ENCODE measurements at regions not wholly inside any gene's neighbourhood (a gene's known extent, or its start where the extent isn't known, plus 50 kb on each side); places are given as distances from the start of the nearest gene placed in this dataset.

GRCh38 chr2:17306219-17306618, 212.0 kb downstream of the RAD51AP2 start:
- no peak for DNase-seq (ENCODE audit: low read depth, low spot score)

DNA sequence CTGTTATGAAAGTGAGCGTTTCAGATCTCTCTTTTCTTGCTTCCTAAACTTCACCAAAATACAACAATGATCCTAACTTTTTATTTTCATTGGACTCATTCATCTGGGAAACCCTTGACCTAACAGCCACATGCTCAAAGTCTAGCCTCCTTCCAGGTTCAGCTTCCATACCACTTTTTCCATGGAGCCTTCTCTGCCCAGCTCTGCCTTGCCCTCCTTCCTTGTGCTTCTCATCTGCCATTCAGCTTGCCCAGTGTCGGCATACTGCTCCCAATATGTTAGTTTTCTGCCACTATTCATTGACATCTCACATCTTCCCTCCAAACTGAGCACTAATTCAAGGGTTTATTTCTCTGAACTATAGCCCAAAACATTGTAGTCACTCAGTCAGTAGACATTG, 214.7 kb downstream of the RAD51AP2 start:
- DNase-seq (ENCODE audit: low read depth, low spot score): no peak

- no peak for DNase-seq (ENCODE audit: low read depth, low spot score)
These were observed 215.2 kb downstream of the RAD51AP2 start for GRCh38 chr2:17303054-17303453.

- no peak for DNase-seq (ENCODE audit: low read depth, low spot score)
These were observed 216.0 kb downstream of the RAD51AP2 start for GRCh38 chr2:17302281-17302680.

DNA sequence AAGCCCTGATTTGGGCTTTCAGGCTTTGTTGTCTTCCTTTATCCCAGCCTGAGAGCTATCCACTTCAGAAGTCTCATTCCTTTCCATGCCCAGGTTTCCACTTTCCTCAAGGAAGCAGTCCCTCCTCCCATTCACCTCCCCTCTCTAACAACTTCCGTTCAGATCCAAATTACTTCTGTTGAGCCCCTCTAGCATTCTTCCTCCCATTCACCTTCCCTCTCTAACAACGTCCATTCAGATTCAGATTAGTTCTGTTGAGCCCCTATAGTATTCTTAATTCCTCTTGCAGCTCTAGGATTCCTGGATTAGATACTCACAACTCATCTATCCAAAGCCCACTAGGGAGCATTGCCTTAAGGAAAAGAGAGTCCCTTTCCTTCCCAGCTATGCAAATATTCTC, 216.8 kb downstream of the RAD51AP2 start:
- DNase-seq (ENCODE audit: low read depth, low spot score): no peak

DNA sequence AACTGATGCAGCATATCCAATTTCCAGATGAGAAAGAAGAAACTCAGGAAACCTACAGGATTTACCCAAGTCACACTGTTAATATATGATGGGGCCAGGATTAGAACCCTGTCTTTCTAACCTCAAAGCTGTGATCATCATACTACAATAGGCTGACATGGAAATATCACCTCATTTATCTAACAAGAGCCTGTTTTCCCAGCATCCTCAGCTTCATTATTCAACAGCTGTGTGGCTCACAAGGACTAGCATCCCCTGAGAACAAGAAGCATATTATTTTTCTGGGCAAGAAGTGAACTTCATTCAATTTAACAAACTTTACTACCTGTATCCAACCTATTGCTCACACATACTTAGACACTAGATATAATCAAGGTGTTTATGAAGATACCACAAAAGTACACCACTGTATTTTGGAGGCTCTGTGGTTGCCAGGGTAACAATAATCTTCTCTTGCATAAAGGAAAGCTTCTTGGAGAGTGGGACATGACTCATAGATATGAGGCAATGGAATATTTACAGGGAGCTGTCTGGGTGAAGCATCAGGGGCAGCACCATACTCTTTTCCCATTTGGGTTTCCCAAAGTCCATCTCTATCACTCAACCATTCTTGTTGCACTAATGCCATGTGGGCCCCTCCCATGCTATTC, 218.2 kb downstream of the RAD51AP2 start:
- no peak for DNase-seq (ENCODE audit: low read depth, low spot score)

DNA sequence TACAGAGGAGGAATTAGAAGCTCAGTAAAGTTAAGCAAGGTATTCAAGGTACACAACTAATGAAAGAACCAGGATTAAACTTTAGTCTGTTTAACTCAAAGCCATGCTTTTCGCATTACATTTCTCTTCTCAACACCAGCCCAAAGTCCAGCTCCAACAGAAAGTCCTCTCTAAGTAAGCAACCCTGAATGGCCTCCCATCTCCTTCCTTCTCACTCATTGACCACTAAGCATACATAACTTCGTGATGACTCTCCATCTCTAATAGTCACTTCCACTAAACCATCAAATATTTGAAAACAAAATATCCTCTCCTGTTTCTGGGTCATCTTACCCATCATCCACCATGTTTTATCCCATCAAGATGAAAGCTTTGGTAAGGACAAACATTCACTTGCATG, 219.8 kb downstream of the RAD51AP2 start:
- no peak for DNase-seq (ENCODE audit: low read depth, low spot score)

- DNase-seq (ENCODE audit: low read depth, low spot score): no peak
These were observed 221.6 kb downstream of the RAD51AP2 start for GRCh38 chr2:17296686-17297085.

- no peak for DNase-seq (ENCODE audit: low read depth, low spot score)
These were observed 228.6 kb downstream of the RAD51AP2 start for GRCh38 chr2:17289669-17290068.

GRCh38 chr2:17287183-17287582, 231.1 kb downstream of the RAD51AP2 start:
- no peak for DNase-seq (ENCODE audit: low read depth, low spot score)

DNA sequence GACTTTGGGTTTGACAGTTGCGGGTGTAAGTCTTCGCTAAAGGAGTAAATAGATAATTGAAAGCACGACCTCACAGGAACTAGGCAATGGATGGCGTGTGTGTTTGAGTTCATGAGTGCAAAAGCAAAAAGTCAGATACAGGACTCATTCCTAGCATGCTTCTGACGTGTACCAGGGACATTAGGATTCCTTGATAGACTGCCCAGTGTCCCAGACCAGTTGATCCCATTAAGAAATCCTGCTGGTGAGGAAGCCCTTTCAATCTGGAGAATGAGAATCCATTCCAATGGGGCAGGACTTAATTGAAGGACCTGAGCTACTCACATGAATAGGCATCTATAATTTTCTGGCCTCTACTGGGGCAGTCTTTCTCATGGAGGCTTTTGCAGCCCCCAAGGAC, 235.4 kb downstream of the RAD51AP2 start:
- DNase-seq (ENCODE audit: low read depth, low spot score): no peak

DNA sequence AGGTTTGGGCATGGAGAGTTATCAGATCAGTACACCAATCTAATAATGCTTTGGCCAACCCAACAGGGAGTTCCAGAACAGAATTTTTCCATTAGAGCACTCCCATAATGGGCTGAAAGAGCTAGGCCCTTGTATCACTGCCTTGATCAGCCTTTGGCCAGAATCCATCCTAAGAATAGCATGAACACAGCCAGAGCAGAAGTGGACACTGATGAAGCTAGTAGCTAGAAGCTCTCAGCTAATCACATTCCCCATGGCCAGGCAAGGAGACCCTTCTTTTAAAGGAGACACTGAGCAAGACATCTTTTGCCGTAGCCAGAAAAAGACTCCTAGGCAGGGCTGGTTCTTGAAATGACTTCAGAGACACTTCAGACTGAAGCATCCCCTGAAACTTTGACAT, 236.0 kb downstream of the RAD51AP2 start:
- DNase-seq (ENCODE audit: low read depth, low spot score): no peak

- no peak for DNase-seq (ENCODE audit: low read depth, low spot score)
These were observed 242.0 kb downstream of the RAD51AP2 start for GRCh38 chr2:17276220-17276619.

DNA sequence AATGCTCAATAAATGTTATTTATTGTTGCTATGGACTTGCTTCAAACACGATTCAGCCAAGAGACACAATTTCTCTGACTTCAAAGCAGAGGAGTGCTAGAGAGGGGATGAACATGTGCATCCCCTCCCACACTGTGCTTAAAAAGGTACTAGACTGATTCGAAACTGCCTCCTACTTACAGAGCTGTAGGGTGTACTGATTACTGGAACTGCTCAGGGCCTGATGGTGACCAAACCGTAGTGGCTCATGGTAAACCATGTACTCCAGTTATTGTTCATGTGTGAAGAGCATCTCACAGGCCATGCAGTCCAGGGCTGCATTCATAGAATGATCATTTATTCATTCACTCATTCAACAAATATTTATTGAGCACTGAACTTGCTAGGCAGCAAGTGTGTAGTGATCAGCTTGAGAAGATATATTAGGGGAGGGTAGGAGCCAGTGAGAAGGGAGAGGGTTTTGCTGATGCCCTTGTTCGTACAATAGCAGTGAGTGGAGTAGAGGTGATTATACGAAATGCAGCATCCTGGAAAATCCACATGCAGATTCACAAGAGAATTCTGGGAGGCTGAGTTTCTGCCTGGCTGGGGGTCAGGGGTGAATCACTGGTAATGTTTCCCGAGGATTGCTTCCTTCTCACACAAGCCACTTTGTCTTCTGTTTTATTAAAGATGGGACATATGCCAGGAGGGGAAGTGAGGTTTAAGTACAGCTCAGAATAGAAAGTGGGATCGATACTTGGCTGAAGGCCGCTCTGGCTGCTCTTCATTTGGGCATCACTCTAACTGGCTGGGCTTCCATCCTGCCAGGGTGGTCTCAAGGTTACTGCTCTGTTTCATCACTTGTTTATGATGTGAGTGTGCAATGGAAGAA, 245.4 kb downstream of the RAD51AP2 start:
- no peak for DNase-seq (ENCODE audit: low read depth, low spot score)

DNA sequence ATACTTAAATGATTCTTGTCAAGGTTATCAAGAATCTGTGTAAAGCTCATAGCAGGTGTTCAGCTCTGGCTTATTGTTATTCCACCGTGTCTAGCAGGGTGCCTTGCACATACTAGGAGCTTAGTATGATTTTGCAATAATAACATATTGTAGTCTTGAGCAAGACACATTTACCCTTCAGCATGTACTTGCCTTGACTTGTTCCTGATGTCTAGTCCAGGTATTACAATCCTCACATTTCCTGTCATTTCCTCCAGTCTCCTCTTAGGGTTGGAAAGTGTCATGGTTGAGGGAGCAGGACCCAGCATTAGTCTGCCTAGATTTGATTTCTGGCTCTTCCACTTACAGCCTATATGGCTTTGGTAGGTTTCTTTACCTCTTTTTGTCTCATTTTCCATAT, 246.1 kb downstream of the RAD51AP2 start:
- DNase-seq (ENCODE audit: low read depth, low spot score): no peak

DNA sequence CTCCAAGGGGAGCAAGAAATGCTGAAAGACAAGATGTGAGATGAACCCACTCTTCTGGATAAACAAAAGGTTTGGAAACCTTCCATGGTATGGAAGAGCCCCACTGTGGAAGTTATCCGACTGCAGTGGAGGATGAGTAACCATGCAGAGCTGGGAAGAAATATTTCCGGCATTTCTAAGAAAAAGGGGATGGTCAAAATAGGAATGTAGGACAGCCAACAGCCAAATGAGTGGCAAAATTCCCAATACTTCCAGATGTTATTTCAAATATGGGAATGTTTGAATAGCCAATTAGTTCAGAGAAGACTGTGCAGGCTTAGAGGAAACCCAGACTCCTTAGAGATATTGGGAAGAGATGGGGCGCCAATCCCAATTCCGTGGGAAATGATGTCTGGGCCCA, 246.8 kb downstream of the RAD51AP2 start:
- no peak for DNase-seq (ENCODE audit: low read depth, low spot score)

DNA sequence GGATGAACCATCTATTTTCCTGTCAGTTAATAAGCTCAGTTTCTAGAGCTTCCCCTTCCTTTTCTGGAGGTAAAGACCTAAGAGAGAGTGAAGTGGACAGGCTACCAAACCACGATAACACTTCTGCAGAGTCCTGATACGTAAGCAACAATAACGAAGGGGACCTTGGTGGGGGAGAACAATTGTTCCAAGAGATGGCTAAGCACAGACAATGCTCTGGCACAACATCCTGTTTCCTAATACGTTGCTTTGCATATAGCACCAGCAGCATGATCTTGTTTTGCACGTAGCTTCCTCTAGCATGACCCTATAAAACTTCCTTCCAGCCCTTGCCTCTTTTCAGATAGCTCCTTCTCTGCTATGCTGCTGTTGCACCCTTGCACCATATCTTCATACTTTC, 247.3 kb downstream of the RAD51AP2 start:
- DNase-seq (ENCODE audit: low read depth, low spot score): no peak

- no peak for DNase-seq (ENCODE audit: low read depth, low spot score)
These were observed 254.7 kb downstream of the RAD51AP2 start for GRCh38 chr2:17263570-17263968.

DNA sequence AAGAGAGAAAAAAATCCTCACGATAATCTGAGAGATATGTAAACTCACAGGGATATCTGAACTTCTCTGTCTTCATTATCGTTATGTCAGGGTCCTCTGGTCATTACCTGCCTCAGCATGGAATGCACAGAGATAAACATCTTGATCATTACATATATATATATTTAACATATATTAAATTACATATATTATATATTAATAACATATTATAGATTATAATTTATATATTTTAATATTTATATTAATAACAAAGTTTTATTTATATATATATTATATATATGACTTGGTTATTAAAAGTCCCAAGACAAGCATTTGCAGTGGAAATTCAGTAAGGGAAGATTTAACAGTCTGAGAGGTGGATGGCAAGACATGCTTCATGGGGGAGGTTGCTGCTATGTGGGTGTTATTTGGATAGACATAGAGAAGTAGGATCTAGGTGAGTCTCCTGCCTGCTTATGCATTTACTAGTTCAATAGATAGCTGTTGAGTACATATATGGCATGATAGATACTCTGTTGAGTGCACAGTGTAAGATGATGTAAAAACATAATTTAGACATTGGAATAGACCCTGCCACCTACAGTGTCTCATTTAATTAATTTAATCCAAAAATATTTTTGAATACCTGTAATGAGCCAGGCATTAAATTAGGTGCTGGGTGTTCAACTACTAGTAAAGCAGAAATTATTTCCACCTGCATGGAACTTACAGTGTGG, 255.2 kb downstream of the RAD51AP2 start:
- DNase-seq (ENCODE audit: low read depth, low spot score): no peak

GRCh38 chr2:17259613-17260012, 258.6 kb downstream of the RAD51AP2 start:
- no peak for DNase-seq (ENCODE audit: low read depth, low spot score)

DNA sequence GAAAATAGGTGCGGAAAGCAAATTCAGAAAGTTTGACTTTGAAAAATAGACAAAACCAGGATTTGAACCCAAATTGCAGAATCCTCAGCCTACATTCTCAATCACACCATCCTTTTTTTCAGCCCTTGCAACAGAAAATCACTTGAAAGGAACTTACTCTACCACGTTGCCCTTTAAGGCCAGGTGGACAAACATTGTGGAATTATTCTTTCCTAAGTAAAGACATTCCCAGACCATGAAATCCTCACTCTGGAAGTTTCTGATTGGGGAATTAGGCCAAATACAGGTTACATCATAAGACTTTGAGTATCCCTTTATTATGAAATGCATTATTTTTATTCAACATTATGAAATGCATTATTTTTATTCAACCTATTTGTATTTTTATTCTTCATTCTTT, 259.4 kb downstream of the RAD51AP2 start:
- DNase-seq (ENCODE audit: low read depth, low spot score): no peak

GRCh38 chr2:17257189-17257909, 260.9 kb downstream of the RAD51AP2 start:
- DNase-seq (ENCODE audit: low read depth, low spot score): no peak

Data from brain pericyte (primary cell).